Suprapubic skin (tissue), 3 donors: ENCODE measurements at regions not wholly inside any gene's neighbourhood (a gene's known extent, or its start where the extent isn't known, plus 50 kb on each side); places are given as distances from the start of the nearest gene placed in this dataset.

Experiments used
- CTCF ChIP-seq, 2 donors: fragments of 200-600 bp in 1 of 2; fragments of 450-650 bp in 1 of 2; sonication (generic) in 1 of 2; IDR thresholded peaks; one replicate each; pipeline ENCODE4 v1.5.1; 2016 to 2019; ENCODE audit warnings: antibody characterized with exemption in 2 of 2, mild to moderate bottlenecking in 1 of 2, moderate library complexity in 1 of 2
- POLR2AphosphoS5 ChIP-seq, 3 donors: sonication (generic); formaldehyde crosslinking; IDR thresholded peaks; one replicate each; pipeline ENCODE4 v1.6.1; 2017; ENCODE audit warnings: antibody characterized with exemption in 3 of 3

DNA sequence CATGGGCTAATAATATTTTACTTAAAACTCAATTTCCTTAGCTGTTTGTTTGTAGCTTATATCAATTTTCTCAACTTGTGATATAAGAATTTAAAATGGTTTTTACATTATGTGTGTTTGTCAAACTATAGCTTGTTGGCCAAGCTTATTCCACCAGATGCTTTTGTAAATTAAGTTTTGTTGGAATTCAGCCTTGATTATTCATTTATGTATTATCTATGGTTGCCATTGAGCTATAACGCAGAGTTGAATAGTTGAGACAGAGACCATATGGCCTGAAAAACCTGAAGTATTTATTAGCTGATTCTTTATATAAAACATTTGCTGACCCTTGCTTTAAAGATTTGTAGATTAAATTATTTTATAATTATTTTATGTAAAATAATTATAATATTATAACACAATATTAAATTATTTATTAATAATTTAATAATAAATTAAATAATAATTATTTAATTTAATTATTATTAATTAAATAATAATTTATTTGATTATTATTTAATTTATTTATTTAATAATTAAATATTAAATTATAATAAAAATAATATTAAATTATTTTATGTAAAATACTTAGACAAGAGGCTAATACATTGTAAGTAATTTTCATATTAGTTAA lies 779.6 kb upstream of the NECTIN3 start:
- TF ChIP-seq CTCF (IDR thresholded peaks at IDR 0.05) (no peak), POLR2AphosphoS5 (IDR thresholded peaks at IDR 0.05) (no peak)
